Motor neuron (in vitro differentiated cells): ENCODE measurements at regions not wholly inside any gene's neighbourhood (a gene's known extent, or its start where the extent isn't known, plus 50 kb on each side); places are given as distances from the start of the nearest gene placed in this dataset.
A peak's percentile ranks its signal among the peaks of the same experiment; 100 is the strongest.

Experiments used
- ATAC-seq, 8 experiments: fragments of 200-7000 bp; cut with Tn5 transposase; replicated peaks in 6 of 8; 2 replicates each; pipeline ENCODE4 v1.8.0; 2021; ENCODE audit warnings: mild to moderate bottlenecking in 8 of 8, moderate library complexity in 8 of 8
- H3K27ac ChIP-seq, 2 donors: fragments of 250-450 bp; sonication (Bioruptor Pico); 2 replicates each; pipeline ENCODE4 v1.9.0; 2021; ENCODE audit warnings: antibody characterized with exemption in 2 of 2, mild to moderate bottlenecking in 2 of 2, moderate library complexity in 1 of 2
- H3K4me1 ChIP-seq, 2 donors: fragments of 250-450 bp; sonication (Bioruptor Pico); replicated peaks in 1 of 2; 2 replicates each; pipeline ENCODE4 v1.6.1; 2021; ENCODE audit warnings: antibody characterized with exemption in 2 of 2, mild to moderate bottlenecking in 2 of 2, moderate library complexity in 1 of 2
- H3K4me3 ChIP-seq, 5 donors: fragments of 250-450 bp; sonication (Bioruptor Pico); 2 replicates each; pipeline ENCODE4 v1.9.0; 2021; ENCODE audit warnings: antibody characterized with exemption in 5 of 5, mild to moderate bottlenecking in 5 of 5, moderate library complexity in 4 of 5
- WGBS, 10 experiments: fragments of 450-650 bp; shearing (Covaris generic); methylation state at CpG; one replicate each; pipeline ENCODE4 v1.0.0; 2022; 5-methylcytosine and 5-hydroxymethylcytosine counted together
- in situ Hi-C, 9 experiments: fragments of 400-800 bp; cut with MboI; loops; one replicate each; pipeline ENCODE4 v1.15.0; 2021; ENCODE audit warnings: low sequenced_read_pairs in 9 of 9, low pct_unique_long_range_greater_than_20kb in 2 of 9; ENCODE audit not compliant: unreplicated experiment in 9 of 9

GRCh38 chr15:70486451-70487386, 276.6 kb downstream of the UACA start:
- Histone ChIP-seq H3K4me1 (peaks cover 0 to 3% of the 10 kb centered on the region in 2 donors), H3K4me3 (no peak overlapping the region), H3K27ac (no peak overlapping the region)
- WGBS, 10 experiments = 10 to 100% (median 73%) methylated on average over 1 to 4 of the region's 17 CpGs; no CpG with 5 or more reads in 3 of the 10 experiments
- in situ Hi-C loops = loop anchor here in 6 of 9 experiments (25.0 kb wide), 2 partner anchors 399 to 999 kb away; partner anchors contain the start of gene TLE3 (in 2 of the 6)
- ATAC-seq = peak in 3 of 8 experiments; percentile 24 to 77 (median 33)

GRCh38 chr15:70486012-70486411, 277.3 kb downstream of the UACA start:
- ATAC-seq = no peak
- Histone ChIP-seq H3K27ac (no peak overlapping the region), H3K4me3 (no peak overlapping the region), H3K4me1 (peaks cover 0 to 3% of the 10 kb centered on the region in 2 donors)
- in situ Hi-C loops = loop anchor here in 6 of 9 experiments (25.0 kb wide), 2 partner anchors 399 to 999 kb away; partner anchors contain the start of gene TLE3 (in 2 of the 6)
- WGBS, 10 experiments = 80 to 100% (median 94%) methylated on average over 1 to 2 of the region's 2 CpGs; no CpG with 5 or more reads in 5 of the 10 experiments

GRCh38 chr15:70484993-70485392, 278.4 kb downstream of the UACA start:
- no peak overlapping the region for H3K4me3 ChIP-seq
- 0 to 75% (median 50%) methylated on average over 1 of the region's 1 CpG; no CpG with 5 or more reads in 3 of the 10 experiments for WGBS, 10 experiments
- no peak for ATAC-seq
- in situ Hi-C loops = loop anchor here in 6 of 9 experiments (25.0 kb wide), 2 partner anchors 398 to 998 kb away; partner anchors contain the start of gene TLE3 (in 2 of the 6)
- peaks cover 0 to 3% of the 10 kb centered on the region in 2 donors for H3K4me1 ChIP-seq
- no peak overlapping the region for H3K27ac ChIP-seq

DNA sequence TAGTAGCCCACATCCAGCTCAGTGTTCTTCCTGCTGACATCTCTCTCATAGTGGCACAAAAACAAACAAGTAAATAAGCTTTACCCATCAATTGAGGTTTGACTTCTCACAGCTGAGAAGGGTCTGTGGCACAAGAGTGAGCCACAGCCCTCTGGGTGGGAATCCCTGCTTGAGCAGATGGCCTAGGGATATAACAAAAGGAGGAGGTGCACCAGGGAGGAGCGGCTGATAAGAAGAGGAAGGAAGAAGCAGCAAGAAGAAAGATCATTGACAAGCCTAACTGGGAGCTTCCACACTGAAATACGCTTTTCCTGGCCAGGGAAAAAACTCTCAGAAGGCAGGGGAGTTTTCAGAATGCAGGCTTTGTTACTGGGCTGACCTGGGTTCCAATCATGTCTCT, 279.8 kb downstream of the UACA start:
- in situ Hi-C loops = loop anchor here in 6 of 9 experiments (25.0 kb wide), 2 partner anchors 396 to 996 kb away; partner anchors contain the start of gene TLE3 (in 2 of the 6)
- 0 to 100% (median 88%) methylated on average over 1 to 2 of the region's 2 CpGs; no CpG with 5 or more reads in 6 of the 10 experiments for WGBS, 10 experiments
- no peak overlapping the region for H3K4me3 ChIP-seq

GRCh38 chr15:70480196-70480856, 283.0 kb downstream of the UACA start:
- H3K27ac ChIP-seq = no peak overlapping the region
- H3K4me1 ChIP-seq = peaks cover 21 to 25% of the 10 kb centered on the region in 2 donors
- in situ Hi-C loops = loop anchor here in 6 of 9 experiments (25.0 kb wide), 2 partner anchors 393 to 993 kb away; partner anchors contain the start of gene TLE3 (in 2 of the 6)
- ATAC-seq = no peak
- no peak overlapping the region for H3K4me3 ChIP-seq
- 70 to 100% (median 83%) methylated on average over 1 to 4 of the region's 7 CpGs; no CpG with 5 or more reads in 5 of the 10 experiments for WGBS, 10 experiments

More for the DNA sequence above, 279.8 kb downstream of the UACA start:
- no peak overlapping the region for H3K27ac ChIP-seq
- peaks cover 5 to 10% of the 10 kb centered on the region in 2 donors for H3K4me1 ChIP-seq
- ATAC-seq = no peak

GRCh38 chr15:70479785-70480184, 283.6 kb downstream of the UACA start:
- Histone ChIP-seq H3K4me3 (no peak overlapping the region), H3K27ac (no peak overlapping the region), H3K4me1 (peaks cover 21 to 25% of the 10 kb centered on the region in 2 donors)
- WGBS, 10 experiments = 60 to 100% (median 85%) methylated on average over 1 to 3 of the region's 12 CpGs; no CpG with 5 or more reads in 6 of the 10 experiments
- in situ Hi-C loops = loop anchor here in 6 of 9 experiments (25.0 kb wide), 2 partner anchors 392 to 992 kb away; partner anchors contain the start of gene TLE3 (in 2 of the 6)
- no peak for ATAC-seq

DNA sequence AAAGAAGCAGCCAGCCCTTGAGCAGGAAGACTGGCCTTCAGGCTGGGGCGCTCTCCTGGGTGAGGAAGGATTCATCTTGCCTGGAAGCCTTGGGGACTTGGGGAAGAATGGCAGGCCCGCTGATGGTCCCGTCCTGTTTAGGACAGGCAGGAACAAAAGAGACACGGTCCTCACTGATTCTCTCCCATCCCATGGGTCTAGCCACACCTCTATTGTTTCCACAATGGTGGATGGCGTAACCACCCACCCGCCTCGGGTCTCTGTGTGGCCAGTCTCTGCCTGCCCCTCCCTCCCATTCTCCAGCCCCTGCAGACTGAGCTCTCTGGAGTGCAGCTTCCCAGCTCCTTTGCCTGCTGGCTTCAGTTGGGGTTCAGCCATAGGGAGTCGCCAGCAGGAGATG, 284.3 kb downstream of the UACA start:
- ATAC-seq = no peak
- WGBS, 10 experiments = 50 to 100% (median 100%) methylated on average over 1 to 4 of the region's 8 CpGs; no CpG with 5 or more reads in 2 of the 10 experiments
- in situ Hi-C loops = loop anchor here in 6 of 9 experiments (25.0 kb wide), 2 partner anchors 392 to 992 kb away; partner anchors contain the start of gene TLE3 (in 2 of the 6)
- Histone ChIP-seq H3K4me3 (no peak overlapping the region), H3K27ac (peak overlapping the region in 1 of 2 donors; percentile 27), H3K4me1 (peaks cover 21 to 25% of the 10 kb centered on the region in 2 donors)

- 35 to 100% (median 83%) methylated on average over 1 to 15 of the region's 19 CpGs; no CpG with 5 or more reads in 1 of the 10 experiments for WGBS, 10 experiments
- in situ Hi-C loops = loop anchor here in 6 of 9 experiments (25.0 kb wide), 2 partner anchors 391 to 991 kb away; partner anchors contain the start of gene TLE3 (in 2 of the 6)
These were observed 284.9 kb downstream of the UACA start for GRCh38 chr15:70478251-70478990.

DNA sequence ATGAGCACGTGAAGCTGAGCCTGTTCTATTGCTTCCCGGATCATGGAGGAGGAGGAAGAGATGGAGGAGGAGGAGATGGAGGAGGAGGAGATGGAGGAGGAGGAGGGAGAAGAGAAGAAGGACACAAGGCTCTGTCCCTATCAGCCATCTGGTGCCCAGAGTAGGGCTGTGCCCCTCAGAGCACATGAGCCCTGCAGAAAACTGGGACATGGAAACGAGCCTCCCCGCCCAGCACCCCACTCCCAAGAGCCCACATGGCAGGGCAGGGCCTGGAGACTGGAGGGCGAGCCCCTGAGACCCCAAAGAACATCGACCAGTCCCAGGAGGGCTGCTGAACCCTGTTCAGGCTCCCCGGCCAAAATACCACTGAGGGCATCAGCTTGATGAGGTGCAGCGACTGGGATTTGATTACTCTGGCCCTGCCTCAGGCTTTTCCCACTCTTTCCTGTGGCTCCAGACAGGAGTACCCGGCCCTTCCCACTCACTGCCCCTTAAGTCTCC, 285.6 kb downstream of the UACA start:
- in situ Hi-C loops = loop anchor here in 6 of 9 experiments (25.0 kb wide), 2 partner anchors 390 to 990 kb away; partner anchors contain the start of gene TLE3 (in 2 of the 6)
- H3K27ac ChIP-seq = peak overlapping the region in 1 of 2 donors; percentile 61
- no CpG with 5 or more reads among the region's 9 CpGs for WGBS, 10 experiments
- no peak overlapping the region for H3K4me3 ChIP-seq
- peak in 2 of 8 experiments; percentile 2 to 3 for ATAC-seq
- peaks cover 29 to 37% of the 10 kb centered on the region in 2 donors for H3K4me1 ChIP-seq

More at GRCh38 chr15:70478251-70478990, 284.9 kb downstream of the UACA start:
- peak in 7 of 8 experiments; percentile 28 to 94 (median 92) for ATAC-seq
- Histone ChIP-seq H3K4me3 (no peak overlapping the region), H3K27ac (peak overlapping the region; percentile 27 to 61), H3K4me1 (peaks cover 24 to 31% of the 10 kb centered on the region in 2 donors)

- Histone ChIP-seq H3K4me1 (peaks cover 29 to 39% of the 10 kb centered on the region in 2 donors), H3K27ac (no peak overlapping the region), H3K4me3 (no peak overlapping the region)
- ATAC-seq = no peak
- 80 to 100% (median 87%) methylated on average over 1 to 3 of the region's 5 CpGs; no CpG with 5 or more reads in 6 of the 10 experiments for WGBS, 10 experiments
- in situ Hi-C loops = loop anchor here in 6 of 9 experiments (25.0 kb wide), 2 partner anchors 389 to 989 kb away; partner anchors contain the start of gene TLE3 (in 2 of the 6)
These were observed 286.9 kb downstream of the UACA start for GRCh38 chr15:70476441-70476840.

DNA sequence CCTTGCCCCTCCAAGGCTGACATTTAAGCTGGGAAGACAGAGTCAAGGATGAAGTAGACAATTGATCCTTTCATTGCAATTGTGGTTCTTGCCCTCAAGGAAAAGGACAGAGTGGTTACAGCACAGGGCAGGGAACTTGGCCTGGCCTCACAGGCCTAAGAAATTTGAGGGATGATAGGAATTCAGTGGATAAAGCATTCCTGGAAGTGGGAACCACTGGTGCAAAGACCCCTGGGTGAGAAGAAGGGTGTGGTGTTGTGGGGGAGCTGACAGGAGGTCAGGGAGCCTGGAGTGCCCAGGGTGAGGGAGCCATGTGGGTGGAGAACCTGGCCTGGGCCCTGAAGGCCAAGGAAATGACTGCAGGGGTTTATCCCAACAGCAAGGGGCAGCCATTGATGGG, 287.4 kb downstream of the UACA start:
- ATAC-seq = peak in 1 of 8 experiments; percentile 57
- Histone ChIP-seq H3K27ac (no peak overlapping the region), H3K4me1 (peaks cover 29 to 39% of the 10 kb centered on the region in 2 donors), H3K4me3 (no peak overlapping the region)
- in situ Hi-C loops = loop anchor here in 6 of 9 experiments (25.0 kb wide), 2 partner anchors 389 to 989 kb away; partner anchors contain the start of gene TLE3 (in 2 of the 6)
